Thoracic aorta (tissue), 2 donors: ENCODE measurements at regions not wholly inside any gene's neighbourhood (a gene's known extent, or its start where the extent isn't known, plus 50 kb on each side); places are given as distances from the start of the nearest gene placed in this dataset.

ENCODE experiments used
- ATAC-seq: fragments of 150-250 bp; one replicate; pipeline ENCODE4 v1.8.0; 2017; ENCODE audit warnings: low read depth; ENCODE audit not compliant: insufficient number of reproducible peaks, low FRiP score
- DNase-seq: peaks from one replicate; pipeline ENCODE4 v3.0.0-alpha.2; 2020; ENCODE audit warnings: low spot score
- H3K27ac ChIP-seq, 2 donors: fragments of 200-600 bp; sonication (generic); 1 replicate in 1 of 2; 2 replicates in 1 of 2; pipeline ENCODE4 v1.5.1; 2016; ENCODE audit warnings: mild to moderate bottlenecking in 2 of 2, moderate library complexity in 2 of 2
- H3K27me3 ChIP-seq: fragments of 200-600 bp; sonication (generic); replicated peaks from 2 replicates; pipeline ENCODE4 v1.6.0; 2016; ENCODE audit warnings: mild to moderate bottlenecking; ENCODE audit not compliant: insufficient read depth
- H3K36me3 ChIP-seq: fragments of 200-600 bp; sonication (generic); one replicate; pipeline ENCODE4 v1.5.1; 2016
- H3K4me1 ChIP-seq, 2 donors: fragments of 200-600 bp; sonication (generic); 1 replicate in 1 of 2; 2 replicates in 1 of 2; pipeline versions ENCODE4 v1.5.1 to v1.6.0; 2016; ENCODE audit warnings: low read depth in 2 of 2, mild to moderate bottlenecking in 1 of 2; ENCODE audit not compliant: control insufficient read depth in 1 of 2
- H3K4me3 ChIP-seq: fragments of 200-600 bp; sonication (generic); 2 replicates; pipeline ENCODE4 v1.5.1; 2016; ENCODE audit warnings: mild to moderate bottlenecking
- H3K9me3 ChIP-seq: fragments of 200-600 bp; sonication (generic); 2 replicates; pipeline ENCODE4 v1.5.1; 2016
- CTCF ChIP-seq: fragments of 200-600 bp; sonication (generic); IDR thresholded peaks from one replicate; pipeline ENCODE4 v1.5.1; 2019; ENCODE audit warnings: antibody characterized with exemption

DNA sequence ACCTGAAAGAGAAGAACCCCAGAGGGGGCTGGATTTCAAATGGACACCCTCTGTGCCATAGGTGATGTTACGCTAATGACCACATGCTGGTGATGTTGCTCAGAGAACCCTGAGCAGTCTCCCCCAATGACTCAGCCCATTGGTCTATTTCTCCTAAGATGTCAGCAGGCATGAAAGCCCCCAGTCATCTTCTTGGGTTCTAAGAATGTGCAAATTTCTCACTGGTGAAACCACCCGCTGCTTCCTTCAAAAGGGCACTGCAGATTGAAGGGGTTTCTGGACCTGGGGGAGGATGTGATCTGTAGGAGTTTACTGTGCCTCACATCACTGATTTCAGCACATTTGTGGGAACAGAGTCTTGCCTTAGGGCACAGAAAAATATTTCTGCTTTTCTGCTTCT is 298.4 kb upstream of the MOCS1 start:
- DNase-seq: no peak
- ATAC-seq: no peak
- Histone ChIP-seq H3K4me1 (no peaks in the 10 kb centered on the region), H3K4me3 (no peak overlapping the region), H3K27me3 (no peaks in the 10 kb centered on the region), H3K9me3 (no peaks in the 10 kb centered on the region), H3K27ac (no peak overlapping the region), H3K36me3 (no peaks in the 10 kb centered on the region)
- no peak for TF ChIP-seq CTCF

GRCh38 chr6:40227735-40228134 is 293.5 kb upstream of the MOCS1 start:
- Histone ChIP-seq H3K27me3 (no peaks in the 10 kb centered on the region), H3K27ac (no peak overlapping the region), H3K36me3 (no peaks in the 10 kb centered on the region), H3K4me1 (no peaks in the 10 kb centered on the region), H3K4me3 (no peak overlapping the region), H3K9me3 (no peaks in the 10 kb centered on the region)
- ATAC-seq (no peak), DNase-seq (no peak)
- no peak for TF ChIP-seq CTCF

GRCh38 chr6:40222354-40222753 is 288.1 kb upstream of the MOCS1 start:
- no peak for TF ChIP-seq CTCF
- H3K4me1 ChIP-seq: no peaks in the 10 kb centered on the region

GRCh38 chr6:40219799-40220198 is 285.5 kb upstream of the MOCS1 start:
- TF ChIP-seq CTCF: no peak

More at GRCh38 chr6:40222354-40222753, 288.1 kb upstream of the MOCS1 start:
- H3K27ac ChIP-seq: no peak overlapping the region
- H3K27me3 ChIP-seq: no peaks in the 10 kb centered on the region
- no peak overlapping the region for H3K4me3 ChIP-seq
- no peak for DNase-seq
- ATAC-seq: no peak
- no peaks in the 10 kb centered on the region for H3K9me3 ChIP-seq
- H3K36me3 ChIP-seq: no peaks in the 10 kb centered on the region

DNA sequence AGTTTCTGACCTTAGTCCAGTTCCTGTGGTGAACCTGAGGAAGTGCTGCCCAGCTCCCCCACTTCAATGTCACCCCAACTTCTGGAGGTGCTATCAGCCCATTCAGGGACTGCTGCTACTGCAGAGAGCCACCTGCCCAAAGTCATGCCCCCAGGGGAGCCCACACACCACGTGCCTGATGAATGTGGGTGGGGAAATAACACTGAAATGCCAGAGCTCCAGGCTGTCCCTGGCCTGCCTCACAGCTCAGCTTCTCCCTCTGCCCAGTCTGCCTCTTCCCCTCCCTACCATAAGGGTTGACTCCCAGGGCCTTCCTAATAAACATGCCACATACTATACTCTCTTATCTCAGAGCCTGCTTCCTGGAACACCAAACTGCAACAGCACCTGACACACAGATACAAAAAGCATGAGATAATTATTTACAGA is 276.4 kb upstream of the MOCS1 start:
- no peak overlapping the region for H3K27ac ChIP-seq
- no peak overlapping the region for H3K4me3 ChIP-seq
- DNase-seq: no peak
- TF ChIP-seq CTCF: no peak
- ATAC-seq: no peak
- H3K36me3 ChIP-seq: no peaks in the 10 kb centered on the region
- no peaks in the 10 kb centered on the region for H3K27me3 ChIP-seq
- no peaks in the 10 kb centered on the region for H3K9me3 ChIP-seq
- no peaks in the 10 kb centered on the region for H3K4me1 ChIP-seq

More at GRCh38 chr6:40219799-40220198, 285.5 kb upstream of the MOCS1 start:
- H3K27me3 ChIP-seq: no peaks in the 10 kb centered on the region
- no peak for ATAC-seq
- H3K36me3 ChIP-seq: no peaks in the 10 kb centered on the region
- no peak overlapping the region for H3K27ac ChIP-seq
- no peak overlapping the region for H3K4me3 ChIP-seq
- no peaks in the 10 kb centered on the region for H3K9me3 ChIP-seq
- DNase-seq: no peak
- no peaks in the 10 kb centered on the region for H3K4me1 ChIP-seq
